ENCODE measurements at regions not wholly inside any gene's neighbourhood (a gene's known extent, or its start where the extent isn't known, plus 50 kb on each side); places are given as distances from the start of the nearest gene placed in this dataset.

- TF ChIP-seq, protein P1, sequence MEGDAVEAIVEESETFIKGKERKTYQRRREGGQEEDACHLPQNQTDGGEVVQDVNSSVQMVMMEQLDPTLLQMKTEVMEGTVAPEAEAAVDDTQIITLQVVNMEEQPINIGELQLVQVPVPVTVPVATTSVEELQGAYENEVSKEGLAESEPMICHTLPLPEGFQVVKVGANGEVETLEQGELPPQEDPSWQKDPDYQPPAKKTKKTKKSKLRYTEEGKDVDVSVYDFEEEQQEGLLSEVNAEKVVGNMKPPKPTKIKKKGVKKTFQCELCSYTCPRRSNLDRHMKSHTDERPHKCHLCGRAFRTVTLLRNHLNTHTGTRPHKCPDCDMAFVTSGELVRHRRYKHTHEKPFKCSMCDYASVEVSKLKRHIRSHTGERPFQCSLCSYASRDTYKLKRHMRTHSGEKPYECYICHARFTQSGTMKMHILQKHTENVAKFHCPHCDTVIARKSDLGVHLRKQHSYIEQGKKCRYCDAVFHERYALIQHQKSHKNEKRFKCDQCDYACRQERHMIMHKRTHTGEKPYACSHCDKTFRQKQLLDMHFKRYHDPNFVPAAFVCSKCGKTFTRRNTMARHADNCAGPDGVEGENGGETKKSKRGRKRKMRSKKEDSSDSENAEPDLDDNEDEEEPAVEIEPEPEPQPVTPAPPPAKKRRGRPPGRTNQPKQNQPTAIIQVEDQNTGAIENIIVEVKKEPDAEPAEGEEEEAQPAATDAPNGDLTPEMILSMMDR (IDR thresholded peaks at IDR 0.05; ENCODE audit: low read depth, low read length) = no peak
- no peak for TF ChIP-seq EZH2phosphoT487 (IDR thresholded peaks at IDR 0.05; ENCODE audit: low read depth)
Measured at GRCh38 chr2:157158111-157158510, 99.4 kb upstream of the GALNT5 start.
